Lung (tissue), 11 donors: ENCODE measurements at regions not wholly inside any gene's neighbourhood (a gene's known extent, or its start where the extent isn't known, plus 50 kb on each side); places are given as distances from the start of the nearest gene placed in this dataset.
A peak's percentile ranks its signal among the peaks of the same experiment; 100 is the strongest.
"Not testable (repeated sequence)": the region's sequence is repeated elsewhere in the genome, so short reads cannot be mapped to it uniquely, and the experiment has no call there.

Source experiments
- ATAC-seq: fragments of 200-7000 bp; cut with Tn5 transposase; one replicate; pipeline ENCODE4 v1.9.1; 2020; ENCODE audit warnings: moderate number of reproducible peaks; ENCODE audit not compliant: insufficient read depth, low FRiP score
- DNase-seq, 3 donors: peaks; one replicate each; pipeline ENCODE4 v3.0.0-alpha.2; 2013 to 2017
- H3K27ac ChIP-seq, 2 donors: one replicate each; pipeline ENCODE4 v1.5.1; 2013; ENCODE audit warnings: mild to moderate bottlenecking in 2 of 2, moderate library complexity in 2 of 2, control low read depth in 1 of 2, inconsistent platforms in 1 of 2, low read depth in 1 of 2, low read length in 1 of 2
- H3K27me3 ChIP-seq, 3 donors: one replicate each; pipeline ENCODE4 v1.5.1; 2013; ENCODE audit warnings: low read length in 2 of 3; ENCODE audit not compliant: control insufficient read depth in 3 of 3, insufficient read depth in 3 of 3
- H3K36me3 ChIP-seq, 4 donors: one replicate each; pipeline ENCODE4 v1.5.1; 2013; ENCODE audit warnings: low read length in 4 of 4, mild to moderate bottlenecking in 1 of 4, moderate library complexity in 1 of 4; ENCODE audit not compliant: control insufficient read depth in 4 of 4, insufficient read depth in 4 of 4
- H3K4me1 ChIP-seq, 5 donors: one replicate each; pipeline ENCODE4 v1.5.1; 2013; ENCODE audit warnings: low read length in 5 of 5, mild to moderate bottlenecking in 2 of 5, moderate library complexity in 1 of 5; ENCODE audit not compliant: control insufficient read depth in 5 of 5, insufficient read depth in 5 of 5
- H3K4me3 ChIP-seq: one replicate; pipeline ENCODE4 v1.5.1; 2013; ENCODE audit warnings: mild to moderate bottlenecking, control low read depth, moderate library complexity
- H3K9ac ChIP-seq, 2 donors: one replicate each; pipeline ENCODE4 v1.5.1; 2013; ENCODE audit warnings: low read length in 2 of 2, control low read depth in 1 of 2; ENCODE audit not compliant: insufficient read depth in 1 of 2
- H3K9me3 ChIP-seq, 4 donors: one replicate each; pipeline ENCODE4 v1.5.1; 2013; ENCODE audit warnings: low read length in 3 of 4, mild to moderate bottlenecking in 1 of 4, moderate library complexity in 1 of 4; ENCODE audit not compliant: control insufficient read depth in 4 of 4, insufficient read depth in 3 of 4
- WGBS, 2 donors: extraction: QIAGEN DNeasy Blood & Tissue Kit; methylation state at CpG; one replicate each; pipeline ENCODE4 v1.1.7; 2013; 5-methylcytosine and 5-hydroxymethylcytosine counted together
- TF ChIP-seq, protein P1 (sequence below): IDR thresholded peaks from 2 replicates; pipeline ENCODE4 v1.5.1; 2012; ENCODE audit warnings: mild to moderate bottlenecking; ENCODE audit errors: control extremely low read depth, extremely low read depth
- donor health status: control.
- donor health status: control.
- donor health status: Bipolar disorder and iron deficiency.
- donor health status: healthy.
- donor health status: DM: yes; HTN: yes; CAD: no.

DNA sequence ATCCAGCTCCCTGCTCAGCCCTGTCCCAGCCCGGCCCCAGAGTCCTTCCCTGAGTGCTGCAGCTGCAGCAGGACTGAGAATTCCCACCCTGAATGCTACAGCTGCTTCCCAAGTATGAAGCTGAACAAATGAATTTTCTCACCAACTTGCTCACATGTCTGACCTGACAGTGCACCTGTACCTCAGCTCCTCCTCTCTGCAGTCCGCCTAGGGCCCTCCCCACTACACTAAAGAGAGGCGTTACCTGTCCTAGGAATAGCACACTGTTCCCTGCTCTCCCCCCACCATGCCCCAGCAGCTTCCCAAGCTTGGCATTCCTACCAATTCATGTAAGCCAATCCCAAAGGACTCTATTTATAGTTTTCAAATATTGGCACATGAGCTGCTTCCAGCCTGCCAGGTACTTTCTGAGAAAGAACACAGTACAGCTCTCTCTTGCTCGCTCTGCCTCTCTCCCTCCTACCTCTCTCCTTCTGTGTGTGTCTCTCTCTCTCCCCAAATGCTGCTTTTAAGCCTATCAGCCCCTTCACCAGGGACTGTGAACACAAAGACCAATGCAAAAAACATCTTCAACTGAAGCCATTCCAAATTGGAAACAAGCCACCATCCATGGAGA lies 400.1 kb downstream of the TNS3 start:
- H3K4me1 ChIP-seq: peaks cover 0 to 14% (median 4%) of the 10 kb centered on the region in 5 donors
- ATAC-seq: no peak

DNA sequence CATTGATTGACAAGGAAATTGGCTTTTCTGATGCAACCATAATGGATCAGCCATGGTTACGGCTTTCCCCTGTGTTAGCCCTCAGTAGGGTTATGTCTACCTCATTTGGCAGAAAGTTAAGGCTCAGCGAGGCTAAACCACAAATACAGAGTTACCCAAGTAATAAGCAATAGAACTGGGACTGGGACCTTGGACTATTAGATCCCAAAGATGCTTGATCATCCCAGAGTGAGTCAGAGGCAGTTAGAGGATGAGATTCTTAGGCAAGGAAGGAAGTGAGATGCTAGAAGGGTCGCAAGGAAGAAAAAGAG lies 401.4 kb downstream of the TNS3 start:
- Histone ChIP-seq H3K4me1 (peaks cover 0 to 14% (median 4%) of the 10 kb centered on the region in 5 donors), H3K9ac (no peak overlapping the region), H3K27me3 (no peaks in the 10 kb centered on the region), H3K4me3 (no peak overlapping the region), H3K36me3 (no peaks in the 10 kb centered on the region), H3K9me3 (peaks cover 0 to 2% (median 0%) of the 10 kb centered on the region in 4 donors), H3K27ac (no peak overlapping the region)
- TF ChIP-seq, protein P1, sequence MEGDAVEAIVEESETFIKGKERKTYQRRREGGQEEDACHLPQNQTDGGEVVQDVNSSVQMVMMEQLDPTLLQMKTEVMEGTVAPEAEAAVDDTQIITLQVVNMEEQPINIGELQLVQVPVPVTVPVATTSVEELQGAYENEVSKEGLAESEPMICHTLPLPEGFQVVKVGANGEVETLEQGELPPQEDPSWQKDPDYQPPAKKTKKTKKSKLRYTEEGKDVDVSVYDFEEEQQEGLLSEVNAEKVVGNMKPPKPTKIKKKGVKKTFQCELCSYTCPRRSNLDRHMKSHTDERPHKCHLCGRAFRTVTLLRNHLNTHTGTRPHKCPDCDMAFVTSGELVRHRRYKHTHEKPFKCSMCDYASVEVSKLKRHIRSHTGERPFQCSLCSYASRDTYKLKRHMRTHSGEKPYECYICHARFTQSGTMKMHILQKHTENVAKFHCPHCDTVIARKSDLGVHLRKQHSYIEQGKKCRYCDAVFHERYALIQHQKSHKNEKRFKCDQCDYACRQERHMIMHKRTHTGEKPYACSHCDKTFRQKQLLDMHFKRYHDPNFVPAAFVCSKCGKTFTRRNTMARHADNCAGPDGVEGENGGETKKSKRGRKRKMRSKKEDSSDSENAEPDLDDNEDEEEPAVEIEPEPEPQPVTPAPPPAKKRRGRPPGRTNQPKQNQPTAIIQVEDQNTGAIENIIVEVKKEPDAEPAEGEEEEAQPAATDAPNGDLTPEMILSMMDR: no peak
- WGBS, 2 donors: 55 to 60% methylated on average over 3 of the region's 3 CpGs
- ATAC-seq (no peak), DNase-seq (no peak)

More for the DNA sequence above, 400.1 kb downstream of the TNS3 start:
- Histone ChIP-seq H3K36me3 (no peaks in the 10 kb centered on the region), H3K9me3 (peaks cover 0 to 2% (median 0%) of the 10 kb centered on the region in 4 donors), H3K27ac (peak overlapping the region in 1 of 2 donors; percentile 22), H3K27me3 (no peaks in the 10 kb centered on the region), H3K9ac (no peak overlapping the region), H3K4me3 (no peak overlapping the region)
- 59 to 78% methylated on average over 4 of the region's 4 CpGs for WGBS, 2 donors
- peak in 1 of 3 donors; percentile 49 for DNase-seq
- TF ChIP-seq, protein P1: no peak

DNA sequence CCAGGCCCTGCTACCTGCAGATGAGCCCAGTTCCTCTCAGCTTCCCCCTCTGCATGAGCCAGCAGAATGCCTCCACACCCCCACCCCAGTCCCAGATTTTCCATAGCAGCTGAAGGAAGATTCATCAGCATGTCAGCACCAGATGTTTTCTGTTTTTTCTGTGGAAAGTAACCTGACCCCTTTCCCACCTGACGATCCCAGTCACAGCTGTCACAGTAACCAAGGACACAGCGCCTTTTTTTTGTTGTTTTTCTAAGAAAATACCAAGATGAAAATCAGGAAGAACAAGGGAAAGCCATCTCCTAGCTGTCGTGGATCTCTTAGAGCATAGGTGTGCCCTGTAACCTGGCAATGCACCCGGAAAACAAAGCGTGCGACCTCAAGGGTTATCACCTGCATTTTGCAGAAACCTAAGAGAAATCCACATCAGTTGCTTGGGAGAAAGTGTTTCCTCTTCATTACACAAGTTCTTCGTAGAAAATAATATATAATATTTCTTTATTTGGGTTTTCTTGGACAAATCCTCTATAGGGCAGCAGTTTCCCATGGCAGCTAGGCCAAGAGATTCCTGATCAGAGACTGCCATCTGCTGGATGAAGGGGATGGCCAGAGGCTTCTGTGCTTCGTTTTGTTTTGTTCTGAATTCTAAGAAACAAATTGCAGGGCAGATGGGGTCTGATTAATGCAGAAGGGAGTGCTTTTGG lies 401.9 kb downstream of the TNS3 start:
- no peaks in the 10 kb centered on the region for H3K36me3 ChIP-seq
- H3K9me3 ChIP-seq: peaks cover 0 to 2% (median 0%) of the 10 kb centered on the region in 4 donors
- H3K27me3 ChIP-seq: no peaks in the 10 kb centered on the region
- peak; percentile 42 for ATAC-seq
- H3K4me3 ChIP-seq: no peak overlapping the region
- no peak overlapping the region for H3K27ac ChIP-seq
- DNase-seq: peak; percentile 82 to 87 (median 86)
- no peak overlapping the region for H3K9ac ChIP-seq
- TF ChIP-seq, protein P1: peak; percentile 55
- 55 to 59% methylated on average over 8 of the region's 8 CpGs for WGBS, 2 donors
- H3K4me1 ChIP-seq: peaks cover 0 to 14% (median 3%) of the 10 kb centered on the region in 5 donors

DNA sequence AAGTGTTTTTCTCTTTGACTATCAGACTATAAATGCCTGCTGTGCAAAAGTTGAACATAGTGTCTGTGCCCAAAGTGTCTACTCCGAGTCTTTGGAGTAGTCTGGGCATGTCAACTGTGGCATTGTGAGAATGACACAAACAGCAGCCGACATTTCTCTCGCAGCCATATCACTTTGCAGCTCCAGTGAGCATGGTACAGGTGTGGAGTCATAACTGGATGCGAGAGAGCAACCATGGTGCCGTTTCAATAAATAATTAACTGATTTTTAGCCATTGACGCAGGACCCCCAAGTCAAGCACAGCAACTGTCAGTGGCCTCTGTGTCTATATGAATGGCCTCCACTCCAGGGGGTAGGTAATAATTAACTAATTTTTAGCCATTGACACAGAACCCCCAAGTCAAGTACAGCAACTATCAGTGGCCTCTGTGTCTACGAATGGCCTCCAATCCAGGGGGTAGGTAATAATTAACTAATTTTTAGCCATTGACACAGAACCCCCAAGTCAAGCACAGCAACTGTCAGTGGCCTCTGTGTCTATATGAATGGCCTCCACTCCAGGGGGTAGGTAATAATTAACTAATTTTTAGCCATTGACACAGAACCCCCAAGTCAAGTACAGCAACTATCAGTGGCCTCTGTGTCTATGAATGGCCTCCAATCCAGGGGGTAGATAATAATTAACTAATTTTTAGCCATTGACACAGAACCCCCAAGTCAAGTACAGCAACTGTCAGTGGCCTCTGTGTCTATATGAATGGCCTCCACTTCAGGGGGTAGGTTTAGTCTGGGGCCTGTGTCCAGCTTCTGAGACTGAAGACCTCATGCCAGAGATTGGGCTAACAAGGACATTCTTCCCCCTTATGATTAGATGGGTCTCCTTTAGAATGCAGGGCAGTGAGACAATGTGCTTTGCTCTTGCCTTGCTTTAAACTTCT lies 409.0 kb downstream of the TNS3 start:
- not testable (repeated sequence) for H3K27ac ChIP-seq, H3K27me3 ChIP-seq, DNase-seq, H3K36me3 ChIP-seq, H3K9ac ChIP-seq, ATAC-seq, H3K9me3 ChIP-seq, H3K4me1 ChIP-seq, H3K4me3 ChIP-seq
- 84 to 88% methylated on average over 7 of the region's 7 CpGs for WGBS, 2 donors
